Stimulated activated memory B cell treated with anti-CD40 and anti-IgM and Interleukin-4, amounts not matched to agents 10 μg/mL and 1 μg/mL and 100 μg/mL, for 72 hours (primary cell): ENCODE measurements at regions not wholly inside any gene's neighbourhood (a gene's known extent, or its start where the extent isn't known, plus 50 kb on each side); places are given as distances from the start of the nearest gene placed in this dataset.
"Not testable (repeated sequence)": the region's sequence is repeated elsewhere in the genome, so short reads cannot be mapped to it uniquely, and the experiment has no call there.

Experiments used
- ATAC-seq: fragments of 150-1000 bp; cut with Tn5 transposase; 2 replicates; pipeline ENCODE4 v1.10.0; 2021
- H3K27ac Mint-ChIP-seq: one replicate; pipeline ENCODE4 v1.8.0; 2022; ENCODE audit warnings: mild to moderate bottlenecking, mixed read lengths
- H3K27me3 Mint-ChIP-seq: one replicate; pipeline ENCODE4 v1.8.0; 2022; ENCODE audit warnings: mixed read lengths
- H3K36me3 Mint-ChIP-seq: one replicate; pipeline ENCODE4 v1.8.0; 2022; ENCODE audit warnings: mixed read lengths
- H3K4me1 Mint-ChIP-seq: one replicate; pipeline ENCODE4 v1.8.0; 2022; ENCODE audit warnings: mixed read lengths
- H3K4me3 Mint-ChIP-seq: one replicate; pipeline ENCODE4 v1.8.0; 2022; ENCODE audit warnings: mild to moderate bottlenecking, moderate library complexity, mixed read lengths
- H3K9me3 Mint-ChIP-seq: one replicate; pipeline ENCODE4 v1.8.0; 2022; ENCODE audit warnings: mixed read lengths

- H3K27me3 Mint-ChIP-seq = peaks cover 36% of the 10 kb centered on the region
- peaks cover 11% of the 10 kb centered on the region for H3K4me1 Mint-ChIP-seq
These were observed 444.2 kb downstream of the SOX9 start for GRCh38 chr17:72565006-72565405.

DNA sequence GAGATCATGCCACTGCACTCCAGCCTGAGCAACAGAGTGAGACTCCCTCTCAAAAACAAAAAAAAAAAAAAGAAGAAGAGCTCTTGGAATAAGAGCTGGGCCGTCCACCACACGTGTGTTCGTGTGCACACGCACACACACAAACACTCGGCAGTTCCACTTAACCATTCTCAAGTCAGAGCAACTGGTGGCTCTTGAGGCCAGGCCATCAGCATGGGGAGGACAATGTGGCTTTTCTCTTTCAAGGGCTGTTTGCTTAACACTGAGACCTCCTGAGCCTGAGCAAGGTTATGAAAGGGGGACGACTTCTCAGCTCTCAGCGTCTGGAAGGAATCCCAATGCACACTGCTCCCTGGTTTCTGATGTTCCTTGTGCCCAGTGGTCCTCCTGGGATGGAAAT, 444.9 kb downstream of the SOX9 start:
- Mint-ChIP-seq H3K9me3 (no peaks in the 10 kb centered on the region), H3K4me3 (no peak overlapping the region), H3K4me1 (peaks cover 11% of the 10 kb centered on the region), H3K27me3 (peaks cover 36% of the 10 kb centered on the region), H3K36me3 (no peaks in the 10 kb centered on the region), H3K27ac (no peak overlapping the region)
- ATAC-seq = no peak

More at GRCh38 chr17:72565006-72565405, 444.2 kb downstream of the SOX9 start:
- no peaks in the 10 kb centered on the region for H3K9me3 Mint-ChIP-seq
- H3K27ac Mint-ChIP-seq = no peak overlapping the region
- no peak for ATAC-seq
- H3K4me3 Mint-ChIP-seq = no peak overlapping the region
- no peaks in the 10 kb centered on the region for H3K36me3 Mint-ChIP-seq

GRCh38 chr17:72566671-72567484, 446.1 kb downstream of the SOX9 start:
- no peak for ATAC-seq
- Mint-ChIP-seq H3K4me1 (peaks cover 11% of the 10 kb centered on the region), H3K9me3 (no peaks in the 10 kb centered on the region), H3K4me3 (no peak overlapping the region), H3K36me3 (no peaks in the 10 kb centered on the region), H3K27ac (no peak overlapping the region), H3K27me3 (peaks cover 41% of the 10 kb centered on the region)

DNA sequence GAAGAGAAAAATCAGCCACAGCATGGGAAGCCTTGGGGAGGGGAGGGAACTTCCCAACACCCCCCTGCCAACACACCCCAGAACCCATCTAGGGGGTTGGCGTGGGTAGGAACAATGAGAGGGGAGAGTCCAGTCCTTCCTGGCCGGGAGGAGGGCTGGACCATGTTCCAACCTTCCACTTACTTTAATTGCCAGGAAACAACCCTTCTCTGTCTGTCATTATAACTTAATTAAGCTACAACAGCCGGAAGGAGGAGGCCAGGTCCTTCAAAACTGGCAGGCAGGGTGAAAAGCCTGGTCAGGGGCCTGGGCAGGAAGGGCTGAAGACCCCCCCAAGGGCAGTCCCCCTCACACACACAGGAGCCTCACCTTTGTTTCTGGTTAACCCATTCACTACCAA, 447.0 kb downstream of the SOX9 start:
- Mint-ChIP-seq H3K4me3 (no peak overlapping the region), H3K4me1 (peaks cover 11% of the 10 kb centered on the region), H3K27me3 (peaks cover 50% of the 10 kb centered on the region), H3K36me3 (no peaks in the 10 kb centered on the region), H3K9me3 (no peaks in the 10 kb centered on the region), H3K27ac (no peak overlapping the region)
- no peak for ATAC-seq

GRCh38 chr17:72569148-72569946, 448.5 kb downstream of the SOX9 start:
- no peak for ATAC-seq
- Mint-ChIP-seq H3K36me3 (no peaks in the 10 kb centered on the region), H3K27ac (no peak overlapping the region), H3K4me1 (peaks cover 11% of the 10 kb centered on the region), H3K27me3 (peaks cover 62% of the 10 kb centered on the region), H3K4me3 (no peak overlapping the region), H3K9me3 (no peaks in the 10 kb centered on the region)

DNA sequence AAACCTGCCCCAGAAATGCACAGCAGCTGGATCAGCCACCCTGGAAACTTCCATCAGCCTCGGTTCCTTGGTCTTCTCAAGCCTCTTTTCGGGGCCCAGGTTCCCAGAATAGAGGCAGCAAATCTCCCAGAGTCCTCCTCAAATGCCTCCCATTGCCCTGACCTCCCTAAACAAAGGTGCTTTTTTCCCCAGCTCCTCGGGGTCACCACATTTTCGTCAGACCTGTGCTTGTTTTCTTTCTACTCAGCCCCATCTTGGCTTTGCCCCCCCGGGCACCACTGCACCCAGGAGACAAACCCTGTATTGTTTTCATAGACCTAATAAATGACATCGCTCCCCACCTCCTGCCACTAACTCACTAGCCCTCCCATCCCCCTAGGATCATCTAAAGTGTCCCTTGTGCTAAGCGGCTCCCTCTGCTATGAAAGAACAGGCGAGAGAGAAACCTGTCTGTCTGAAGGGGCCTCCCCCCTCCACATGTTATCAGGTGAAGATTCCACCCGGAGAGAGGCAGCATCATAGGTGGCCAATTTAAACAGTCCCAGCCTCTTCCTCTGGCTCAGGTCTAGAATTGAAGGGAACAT, 451.1 kb downstream of the SOX9 start:
- no peak for ATAC-seq
- Mint-ChIP-seq H3K27me3 (peaks cover 57% of the 10 kb centered on the region), H3K4me3 (no peak overlapping the region), H3K4me1 (peaks cover 6% of the 10 kb centered on the region), H3K9me3 (no peaks in the 10 kb centered on the region), H3K27ac (no peak overlapping the region), H3K36me3 (no peaks in the 10 kb centered on the region)

GRCh38 chr17:72572604-72573491, 452.0 kb downstream of the SOX9 start:
- Mint-ChIP-seq H3K9me3 (no peaks in the 10 kb centered on the region), H3K36me3 (no peaks in the 10 kb centered on the region), H3K4me3 (no peak overlapping the region), H3K27me3 (peaks cover 48% of the 10 kb centered on the region), H3K4me1 (no peaks in the 10 kb centered on the region), H3K27ac (no peak overlapping the region)
- no peak for ATAC-seq

DNA sequence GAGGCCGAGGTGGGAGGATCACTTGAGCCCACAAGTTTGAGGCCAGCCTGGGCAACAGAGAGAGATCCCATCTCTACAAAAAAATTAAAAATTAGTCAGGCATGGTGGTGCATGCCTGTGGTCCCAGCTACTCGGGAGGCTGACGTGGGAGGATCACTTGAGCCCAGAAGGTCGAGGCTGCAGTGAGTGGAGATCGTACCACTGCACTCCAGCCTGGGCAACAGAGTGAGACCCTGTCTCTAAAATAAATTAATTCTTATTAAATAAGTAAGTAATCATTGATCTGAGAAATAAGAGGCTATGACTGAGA, 452.6 kb downstream of the SOX9 start:
- not testable (repeated sequence) for H3K4me1 Mint-ChIP-seq, H3K27ac Mint-ChIP-seq, H3K4me3 Mint-ChIP-seq, H3K36me3 Mint-ChIP-seq, ATAC-seq, H3K9me3 Mint-ChIP-seq
- peaks cover 42% of the 10 kb centered on the region for H3K27me3 Mint-ChIP-seq

DNA sequence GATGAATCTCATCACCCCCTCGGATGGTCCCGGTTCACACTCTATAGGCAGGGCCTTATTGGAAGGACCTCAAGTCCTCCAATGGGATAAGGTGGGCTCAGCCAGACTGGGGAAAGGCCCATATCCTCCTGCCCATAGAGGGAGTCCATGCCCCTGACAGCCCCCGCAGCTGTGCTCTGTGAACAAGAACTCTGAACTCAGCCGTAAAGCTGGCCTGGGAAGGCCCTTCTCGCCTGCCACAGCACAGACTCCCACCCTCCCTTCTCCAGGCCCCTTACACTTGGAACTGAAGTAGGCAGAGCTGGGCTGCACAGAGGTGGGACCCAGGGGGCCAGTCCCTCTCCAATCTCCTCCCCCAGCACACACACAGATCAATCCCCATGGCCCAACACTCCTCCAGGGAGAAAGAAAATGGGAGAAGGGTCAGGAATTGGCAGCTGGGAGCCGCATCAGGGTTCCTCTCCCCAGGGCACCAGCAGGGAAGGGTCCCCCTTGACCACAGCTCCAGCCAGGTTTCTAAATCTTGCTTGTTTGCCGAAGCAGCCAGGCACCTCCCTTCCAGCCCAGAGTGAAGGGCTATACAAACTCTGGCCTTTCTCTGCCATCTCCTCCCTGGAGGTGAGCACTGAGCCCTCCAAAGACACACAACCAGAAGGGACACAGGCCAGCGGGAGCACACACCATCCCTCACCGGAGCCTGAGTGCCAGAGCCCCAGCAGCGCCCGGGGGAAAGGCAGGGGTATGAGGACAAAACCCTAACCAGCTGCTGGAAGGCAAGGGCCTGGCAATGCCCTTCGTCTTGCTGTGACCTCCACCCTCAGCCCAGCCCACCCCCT, 454.1 kb downstream of the SOX9 start:
- H3K4me3 Mint-ChIP-seq = no peak overlapping the region
- H3K36me3 Mint-ChIP-seq = no peaks in the 10 kb centered on the region
- ATAC-seq = peak; percentile 3
- peaks cover 35% of the 10 kb centered on the region for H3K27me3 Mint-ChIP-seq
- no peak overlapping the region for H3K27ac Mint-ChIP-seq
- no peaks in the 10 kb centered on the region for H3K9me3 Mint-ChIP-seq
- H3K4me1 Mint-ChIP-seq = no peaks in the 10 kb centered on the region

DNA sequence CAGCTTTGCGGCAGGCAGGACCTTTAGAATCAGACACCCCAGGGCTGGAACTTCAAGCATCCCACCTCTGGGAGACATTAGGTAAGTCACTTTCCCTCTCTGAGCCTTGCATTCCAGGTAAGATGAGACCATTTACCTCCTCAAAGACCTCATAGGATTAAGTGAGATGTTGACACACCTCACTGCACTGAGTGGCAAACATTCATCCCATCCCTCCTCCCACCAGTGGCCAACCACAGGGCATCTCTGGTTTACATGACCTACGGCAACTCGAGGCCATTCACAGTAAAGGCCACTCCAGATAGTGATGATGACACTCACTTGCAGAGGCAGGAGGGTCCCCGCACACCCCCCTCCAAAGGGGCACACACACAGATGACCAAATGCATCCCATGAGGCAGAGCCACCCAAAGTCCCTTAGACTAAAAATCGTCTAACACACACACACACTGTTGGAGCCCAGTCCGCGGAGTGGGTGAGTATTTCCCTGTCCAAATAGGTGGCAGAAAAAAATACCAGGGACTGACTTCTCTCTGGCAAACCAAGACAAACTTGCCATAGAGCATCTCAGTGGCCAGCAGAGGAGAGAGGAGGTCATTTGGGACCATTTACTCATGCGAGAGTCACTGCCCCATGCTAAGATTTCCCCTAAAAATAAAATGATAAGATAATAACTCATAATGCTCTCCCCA, 454.9 kb downstream of the SOX9 start:
- H3K27ac Mint-ChIP-seq = no peak overlapping the region
- H3K9me3 Mint-ChIP-seq = no peaks in the 10 kb centered on the region
- H3K36me3 Mint-ChIP-seq = no peaks in the 10 kb centered on the region
- no peak for ATAC-seq
- H3K4me3 Mint-ChIP-seq = no peak overlapping the region
- H3K4me1 Mint-ChIP-seq = no peaks in the 10 kb centered on the region
- peaks cover 35% of the 10 kb centered on the region for H3K27me3 Mint-ChIP-seq

DNA sequence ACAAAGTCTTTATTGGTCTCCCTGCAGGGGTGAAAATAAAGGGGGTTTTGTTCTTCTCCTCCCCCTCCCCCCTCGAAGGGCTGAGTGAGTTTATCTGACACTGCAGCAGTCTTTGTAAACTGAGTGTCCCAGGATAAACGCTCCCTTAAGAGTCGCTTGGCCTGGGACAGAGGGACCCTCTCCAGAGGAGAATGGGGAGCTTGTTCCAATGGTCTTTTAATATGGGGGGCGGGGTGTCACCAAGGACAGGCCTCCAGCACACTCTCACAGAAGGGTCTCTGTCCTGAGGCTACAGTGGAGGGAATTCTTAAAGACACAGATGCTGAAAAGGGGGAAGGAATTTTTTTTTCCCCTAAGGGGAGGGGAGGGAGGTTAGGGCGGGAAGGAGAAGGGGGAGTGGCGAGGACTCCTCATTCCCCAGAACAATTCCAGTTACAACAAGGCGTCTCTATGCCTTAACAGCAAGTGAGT, 455.5 kb downstream of the SOX9 start:
- no peaks in the 10 kb centered on the region for H3K9me3 Mint-ChIP-seq
- no peaks in the 10 kb centered on the region for H3K36me3 Mint-ChIP-seq
- no peak overlapping the region for H3K4me3 Mint-ChIP-seq
- H3K27me3 Mint-ChIP-seq = peaks cover 35% of the 10 kb centered on the region
- ATAC-seq = no peak
- no peaks in the 10 kb centered on the region for H3K4me1 Mint-ChIP-seq
- no peak overlapping the region for H3K27ac Mint-ChIP-seq

DNA sequence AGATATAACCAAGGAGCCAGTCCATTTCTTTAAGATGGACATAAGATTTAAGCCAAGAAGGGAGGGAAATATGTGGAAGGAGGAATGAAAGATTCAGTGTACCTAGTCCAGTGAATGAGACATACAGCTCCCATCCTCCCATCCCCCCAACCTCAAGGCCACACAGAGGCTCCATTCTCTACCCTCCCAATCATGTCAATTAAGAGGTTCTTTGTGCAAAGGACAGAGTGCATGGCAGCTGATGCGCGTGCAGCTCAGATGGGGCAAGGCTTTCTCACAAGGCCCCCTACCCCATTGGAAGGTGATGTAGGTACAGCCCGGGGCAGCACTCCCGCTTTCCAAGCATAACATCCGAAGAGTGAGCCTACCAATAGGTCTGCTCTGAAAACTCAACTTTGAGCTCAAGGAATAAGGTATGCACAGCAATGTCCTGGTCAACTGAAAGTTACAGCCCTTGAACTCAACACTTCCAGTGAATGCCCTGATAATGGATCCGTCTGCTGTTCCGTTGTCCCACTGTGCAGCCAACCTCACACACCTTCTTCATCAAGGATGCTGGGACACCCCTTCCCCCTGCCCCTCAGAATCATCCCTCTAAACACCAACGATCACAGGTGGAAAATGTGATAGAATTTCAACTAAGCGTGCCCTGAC, 458.1 kb downstream of the SOX9 start:
- no peak for ATAC-seq
- Mint-ChIP-seq H3K9me3 (no peaks in the 10 kb centered on the region), H3K27ac (no peak overlapping the region), H3K4me1 (no peaks in the 10 kb centered on the region), H3K36me3 (no peaks in the 10 kb centered on the region), H3K4me3 (no peak overlapping the region), H3K27me3 (peaks cover 13% of the 10 kb centered on the region)

DNA sequence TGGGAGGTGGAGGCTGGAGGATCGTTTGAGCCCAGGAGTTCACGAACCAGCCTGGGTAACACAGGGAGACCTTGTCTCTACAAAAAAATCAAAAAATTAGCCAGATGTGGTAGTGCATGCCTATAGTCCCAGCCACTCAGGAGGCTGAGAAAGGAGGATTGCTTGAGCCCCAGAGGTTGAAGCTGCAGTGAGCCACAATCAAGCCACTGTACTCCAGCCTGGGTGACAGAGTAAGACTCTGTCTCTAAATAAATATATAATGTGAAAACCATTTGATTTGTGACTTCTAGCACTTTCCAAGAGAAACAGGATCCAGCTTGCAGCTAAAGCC, 459.1 kb downstream of the SOX9 start:
- no peak overlapping the region for H3K27ac Mint-ChIP-seq
- peaks cover 3% of the 10 kb centered on the region for H3K27me3 Mint-ChIP-seq
- no peaks in the 10 kb centered on the region for H3K36me3 Mint-ChIP-seq
- no peak overlapping the region for H3K4me3 Mint-ChIP-seq
- ATAC-seq = no peak
- H3K9me3 Mint-ChIP-seq = no peaks in the 10 kb centered on the region
- H3K4me1 Mint-ChIP-seq = no peaks in the 10 kb centered on the region
